ENCODE measurements at regions not wholly inside any gene's neighbourhood (a gene's known extent, or its start where the extent isn't known, plus 50 kb on each side); places are given as distances from the start of the nearest gene placed in this dataset.

- no peak for TF ChIP-seq CTCF (IDR thresholded peaks at IDR 0.05; ENCODE audit: insufficient read depth, low read length, poor library complexity, severe bottlenecking)
- TF ChIP-seq EZH2phosphoT487 (conservative IDR thresholded peaks at IDR 0.05; ENCODE audit: low read length): no peak
Observed at GRCh38 chr17:79547586-79547985, 63.3 kb downstream of the RBFOX3 start.

Data from SU-DHL-6 (cell line).